ENCODE measurements at regions not wholly inside any gene's neighbourhood (a gene's known extent, or its start where the extent isn't known, plus 50 kb on each side); places are given as distances from the start of the nearest gene placed in this dataset.
A peak's percentile ranks its signal among the peaks of the same experiment; 100 is the strongest.

DNA sequence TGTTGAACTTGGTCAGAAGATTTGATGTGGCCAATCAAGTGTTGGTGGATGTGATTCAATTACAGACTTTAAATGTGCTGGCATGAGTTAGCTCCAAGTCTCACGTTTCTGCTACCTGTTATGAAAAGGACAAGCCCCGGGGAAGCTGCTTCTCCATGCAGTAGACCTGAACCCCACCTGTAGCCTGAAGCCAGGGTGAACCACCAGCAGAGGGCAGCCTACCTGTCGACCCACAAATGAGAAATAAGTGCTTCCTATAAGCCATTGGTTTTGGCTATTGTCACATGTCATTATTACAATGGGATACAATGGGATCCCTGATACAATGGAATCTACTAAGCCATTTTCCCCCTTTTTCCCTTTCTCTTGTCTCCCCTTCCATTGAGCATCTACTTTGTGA, 230.2 kb downstream of the PRDM2 start:
- ATAC-seq (ENCODE audit: low read depth in 2 of 2), result no peak
- DNase-seq, result no peak
- no peak overlapping the region for H3K27ac Mint-ChIP-seq
- no peaks in the 10 kb centered on the region for H3K4me1 Mint-ChIP-seq
- no peaks in the 10 kb centered on the region for H3K36me3 Mint-ChIP-seq
- H3K9me3 Mint-ChIP-seq, result no peaks in the 10 kb centered on the region
- peaks cover 33 to 45% (median 38%) of the 10 kb centered on the region in 3 donors for H3K27me3 Mint-ChIP-seq
- no peak overlapping the region for H3K4me3 Mint-ChIP-seq

DNA sequence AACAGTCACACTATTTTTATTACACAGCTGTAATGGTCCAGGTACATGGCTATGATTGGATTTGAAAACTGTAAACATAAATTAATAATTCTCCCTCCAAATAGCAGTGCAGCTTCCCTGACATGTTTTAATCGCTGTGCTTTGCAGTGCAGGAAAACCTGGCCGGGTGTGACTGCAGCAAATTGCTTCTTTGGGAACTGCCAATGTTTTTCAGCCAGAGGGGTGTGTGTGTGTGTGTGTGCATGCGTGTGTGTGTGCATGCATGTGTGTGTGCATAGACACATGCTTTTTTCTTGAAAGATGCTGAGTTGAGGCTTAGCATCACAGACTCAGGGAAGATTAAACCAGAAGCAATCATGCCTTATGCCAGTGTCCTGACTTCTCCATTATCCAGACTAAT, 231.2 kb downstream of the PRDM2 start:
- Mint-ChIP-seq H3K4me3 (no peak overlapping the region), H3K36me3 (no peaks in the 10 kb centered on the region), H3K27me3 (peaks cover 23 to 41% (median 28%) of the 10 kb centered on the region in 3 donors), H3K4me1 (no peaks in the 10 kb centered on the region), H3K9me3 (no peaks in the 10 kb centered on the region), H3K27ac (no peak overlapping the region)
- no peak for DNase-seq
- ATAC-seq (ENCODE audit: low read depth in 2 of 2), result no peak

DNA sequence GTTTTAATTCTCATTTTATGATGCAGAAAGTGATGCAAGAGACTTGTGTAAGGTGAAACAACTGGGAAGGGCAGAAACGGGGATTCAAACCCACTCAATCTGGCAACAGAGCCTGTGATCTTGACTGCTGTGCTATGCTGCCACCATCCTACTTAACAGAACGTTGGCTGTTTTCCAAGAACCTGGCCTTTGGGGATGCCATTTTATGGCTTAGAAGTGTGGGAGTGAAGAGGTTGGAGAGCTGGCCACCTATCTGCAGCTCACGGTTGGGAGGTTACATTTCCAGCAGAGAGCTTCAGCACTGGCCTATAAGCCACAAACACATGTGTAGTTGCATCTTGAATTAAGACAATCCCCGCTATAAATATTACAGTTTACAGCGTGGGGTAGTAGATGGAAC, 235.3 kb downstream of the PRDM2 start:
- DNase-seq (no peak), ATAC-seq (ENCODE audit: low read depth in 2 of 2) (no peak)
- Mint-ChIP-seq H3K36me3 (no peaks in the 10 kb centered on the region), H3K4me1 (no peaks in the 10 kb centered on the region), H3K27ac (no peak overlapping the region), H3K4me3 (no peak overlapping the region), H3K27me3 (peaks cover 14 to 34% (median 27%) of the 10 kb centered on the region in 3 donors), H3K9me3 (no peaks in the 10 kb centered on the region)

DNA sequence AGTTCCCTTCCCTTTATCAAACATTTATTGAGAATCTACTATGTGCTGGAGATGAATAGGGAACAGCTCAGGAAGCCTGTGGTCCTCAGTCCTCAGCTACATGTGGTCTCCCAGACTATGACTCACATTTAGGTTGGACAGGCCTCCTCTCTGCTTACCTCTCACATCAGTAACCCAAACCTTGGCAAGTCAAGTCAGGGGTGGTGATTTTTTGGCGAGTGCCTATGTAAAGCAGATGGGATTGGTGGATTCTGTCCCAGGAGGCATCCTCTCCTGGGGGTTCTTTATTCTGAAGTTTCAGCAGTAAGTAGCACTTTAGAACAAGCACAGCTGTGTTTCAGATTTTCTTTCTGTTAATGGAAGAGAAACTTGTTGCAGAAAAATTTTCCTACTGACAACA, 241.3 kb downstream of the PRDM2 start:
- peaks cover 13 to 24% (median 22%) of the 10 kb centered on the region in 3 donors for H3K27me3 Mint-ChIP-seq
- no peak overlapping the region for H3K27ac Mint-ChIP-seq
- peaks cover 4 to 28% (median 8%) of the 10 kb centered on the region in 7 donors for H3K9me3 Mint-ChIP-seq
- ATAC-seq (ENCODE audit: low read depth in 2 of 2), result no peak
- no peak for DNase-seq
- no peaks in the 10 kb centered on the region for H3K4me1 Mint-ChIP-seq
- H3K4me3 Mint-ChIP-seq, result no peak overlapping the region
- peaks cover 0 to 8% of the 10 kb centered on the region in 2 donors for H3K36me3 Mint-ChIP-seq

DNA sequence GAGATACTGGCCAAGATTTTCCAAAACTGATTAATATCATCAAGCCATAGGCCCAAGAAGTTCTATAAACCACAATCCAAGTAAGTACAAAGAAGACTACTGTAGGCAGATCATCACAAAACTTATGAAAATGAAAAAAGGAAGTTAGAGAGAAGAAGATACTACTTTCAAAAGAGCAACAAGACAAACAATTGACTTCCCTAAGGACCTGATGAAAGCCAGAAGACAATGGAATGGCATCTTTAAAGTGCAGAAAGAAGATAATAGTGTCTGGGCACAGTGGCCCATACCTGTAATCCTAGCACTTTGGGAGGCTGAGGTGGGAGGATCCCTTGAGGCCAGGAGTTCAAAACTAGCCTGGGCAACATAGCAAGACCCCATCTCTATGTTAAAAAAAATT, 243.1 kb downstream of the PRDM2 start:
- H3K36me3 Mint-ChIP-seq, result peaks cover 0 to 8% of the 10 kb centered on the region in 2 donors
- peak overlapping the region in 1 of 6 donors; percentile 18 for H3K27ac Mint-ChIP-seq
- peaks cover 4 to 28% (median 10%) of the 10 kb centered on the region in 7 donors for H3K9me3 Mint-ChIP-seq
- ATAC-seq (ENCODE audit: low read depth in 2 of 2) (no peak), DNase-seq (no peak)
- no peaks in the 10 kb centered on the region for H3K4me1 Mint-ChIP-seq
- H3K27me3 Mint-ChIP-seq, result peaks cover 19 to 29% (median 27%) of the 10 kb centered on the region in 3 donors
- no peak overlapping the region for H3K4me3 Mint-ChIP-seq

DNA sequence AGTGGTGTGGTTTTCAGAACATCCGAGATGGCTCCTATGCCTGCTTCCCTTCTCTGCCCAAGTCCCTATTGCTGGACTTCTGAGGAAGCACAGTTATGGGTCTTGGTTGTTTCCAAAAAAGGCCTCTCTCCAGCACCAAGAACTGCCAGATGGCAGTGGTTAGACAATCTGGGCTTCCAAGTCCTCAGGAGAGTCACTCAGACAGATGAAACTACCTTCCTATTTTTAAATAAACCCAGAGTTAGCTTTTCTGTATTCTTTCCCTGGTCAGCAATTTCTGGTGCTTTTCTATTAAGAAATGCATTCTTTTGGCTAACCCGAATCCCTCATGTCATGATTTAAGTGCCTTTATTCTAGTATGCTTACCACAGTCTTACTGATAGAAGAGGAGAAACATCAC, 245.9 kb downstream of the PRDM2 start:
- H3K4me1 Mint-ChIP-seq, result no peaks in the 10 kb centered on the region
- H3K27ac Mint-ChIP-seq, result no peak overlapping the region
- ATAC-seq (ENCODE audit: low read depth in 2 of 2) (no peak), DNase-seq (no peak)
- peaks cover 4 to 28% (median 10%) of the 10 kb centered on the region in 7 donors for H3K9me3 Mint-ChIP-seq
- H3K27me3 Mint-ChIP-seq, result peaks cover 21 to 36% (median 34%) of the 10 kb centered on the region in 3 donors
- H3K36me3 Mint-ChIP-seq, result peaks cover 0 to 8% of the 10 kb centered on the region in 2 donors
- H3K4me3 Mint-ChIP-seq, result no peak overlapping the region

DNA sequence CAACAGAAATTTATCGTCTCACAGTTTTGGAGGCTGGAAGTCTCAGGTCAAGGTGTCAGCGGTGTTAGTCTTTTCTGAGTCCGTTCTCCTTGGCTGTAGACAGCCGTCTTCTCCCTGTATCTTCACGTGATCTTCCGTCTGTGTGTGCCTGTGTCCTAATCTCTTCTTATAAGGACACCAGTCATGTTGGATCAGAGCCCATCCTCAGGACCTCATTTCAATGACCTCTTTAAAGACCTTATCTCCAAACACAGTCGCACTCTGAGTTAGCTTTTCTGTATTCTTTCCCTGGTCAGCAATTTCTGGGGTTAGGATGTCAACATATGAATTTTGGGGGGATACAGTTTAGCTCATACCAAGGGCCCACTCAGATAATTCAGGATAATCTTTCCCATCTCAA, 247.7 kb downstream of the PRDM2 start:
- Mint-ChIP-seq H3K4me3 (no peak overlapping the region), H3K4me1 (no peaks in the 10 kb centered on the region), H3K36me3 (peaks cover 0 to 6% of the 10 kb centered on the region in 2 donors), H3K27ac (no peak overlapping the region), H3K27me3 (peaks cover 21 to 40% (median 38%) of the 10 kb centered on the region in 3 donors), H3K9me3 (peaks cover 4 to 17% (median 8%) of the 10 kb centered on the region in 7 donors)
- DNase-seq, result no peak
- no peak for ATAC-seq (ENCODE audit: low read depth in 2 of 2)

DNA sequence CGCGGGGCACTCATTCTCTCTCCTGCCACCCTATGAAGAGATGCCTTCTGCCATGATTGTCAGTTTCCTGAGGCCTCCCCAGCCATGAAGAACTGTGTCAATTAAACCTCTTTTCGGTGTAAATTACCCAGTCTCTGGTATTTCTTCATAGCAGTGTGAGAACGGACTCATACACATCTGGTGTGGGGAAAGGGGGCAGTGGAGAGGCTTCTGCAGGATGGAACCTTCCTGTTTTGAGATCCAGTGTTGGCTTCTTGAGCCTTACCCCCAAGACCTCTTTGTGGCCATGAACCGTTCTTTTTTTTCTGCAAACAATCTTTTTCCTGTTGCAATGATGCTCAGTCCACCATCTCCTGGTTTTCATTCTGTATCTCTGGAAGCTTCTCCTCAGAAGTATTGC, 248.4 kb downstream of the PRDM2 start:
- ATAC-seq (ENCODE audit: low read depth in 2 of 2) (no peak), DNase-seq (no peak)
- Mint-ChIP-seq H3K27ac (no peak overlapping the region), H3K4me3 (no peak overlapping the region), H3K27me3 (peaks cover 21 to 40% (median 39%) of the 10 kb centered on the region in 3 donors), H3K9me3 (peaks cover 0 to 11% (median 2%) of the 10 kb centered on the region in 7 donors), H3K36me3 (no peaks in the 10 kb centered on the region), H3K4me1 (no peaks in the 10 kb centered on the region)

DNA sequence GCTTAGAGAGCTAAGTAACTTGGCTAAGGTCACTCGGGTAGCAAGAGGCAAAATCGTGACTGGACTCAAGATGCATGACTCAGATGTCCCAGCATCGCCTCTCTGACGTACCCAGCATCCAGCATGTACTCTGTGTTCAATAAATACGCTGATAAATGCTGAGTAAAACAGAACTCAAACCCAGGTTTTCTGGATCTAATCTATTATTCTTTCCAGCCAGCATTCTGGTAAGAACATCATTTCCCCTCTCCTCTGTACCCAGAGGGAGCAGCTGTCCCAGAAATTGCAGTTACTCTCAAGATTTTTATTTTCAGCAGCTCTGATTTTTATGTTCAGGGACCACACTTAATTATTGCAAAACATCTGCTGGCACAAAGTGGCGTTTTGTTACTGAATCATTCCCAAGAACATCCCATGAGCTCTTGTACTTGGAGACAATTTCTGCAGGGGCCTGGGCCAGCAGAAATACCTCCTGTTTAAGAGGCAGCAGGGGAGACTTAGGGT, 249.0 kb downstream of the PRDM2 start:
- no peak overlapping the region for H3K27ac Mint-ChIP-seq
- no peaks in the 10 kb centered on the region for H3K4me1 Mint-ChIP-seq
- H3K36me3 Mint-ChIP-seq, result no peaks in the 10 kb centered on the region
- no peak overlapping the region for H3K4me3 Mint-ChIP-seq
- H3K27me3 Mint-ChIP-seq, result peaks cover 24 to 44% (median 42%) of the 10 kb centered on the region in 3 donors
- no peak for DNase-seq
- ATAC-seq (ENCODE audit: low read depth in 2 of 2), result no peak
- H3K9me3 Mint-ChIP-seq, result peaks cover 0 to 9% (median 2%) of the 10 kb centered on the region in 7 donors

DNA sequence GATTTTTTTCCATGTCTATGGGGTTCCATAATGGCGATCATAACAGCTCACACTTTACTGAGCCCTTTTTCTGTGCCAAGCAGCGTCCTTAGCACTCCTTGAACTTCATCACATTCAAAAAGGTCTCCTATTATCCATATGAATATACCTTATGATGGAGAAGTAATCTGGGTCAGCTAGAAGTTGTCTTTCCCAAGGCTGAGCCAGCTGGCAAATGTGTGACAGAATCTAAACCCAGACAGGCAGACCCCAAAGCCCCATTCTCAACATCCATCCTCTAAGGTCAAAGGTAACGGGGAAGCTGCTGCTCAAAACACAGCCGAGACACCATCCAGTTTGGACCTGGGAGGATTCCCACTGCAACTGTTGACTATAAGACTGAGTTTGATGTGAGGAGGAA, 249.6 kb downstream of the PRDM2 start:
- Mint-ChIP-seq H3K27ac (no peak overlapping the region), H3K27me3 (peaks cover 24 to 47% (median 38%) of the 10 kb centered on the region in 3 donors), H3K36me3 (no peaks in the 10 kb centered on the region), H3K4me1 (no peaks in the 10 kb centered on the region), H3K4me3 (no peak overlapping the region), H3K9me3 (peaks cover 0 to 3% (median 0%) of the 10 kb centered on the region in 7 donors)
- ATAC-seq (ENCODE audit: low read depth in 2 of 2) (no peak), DNase-seq (no peak)

DNA sequence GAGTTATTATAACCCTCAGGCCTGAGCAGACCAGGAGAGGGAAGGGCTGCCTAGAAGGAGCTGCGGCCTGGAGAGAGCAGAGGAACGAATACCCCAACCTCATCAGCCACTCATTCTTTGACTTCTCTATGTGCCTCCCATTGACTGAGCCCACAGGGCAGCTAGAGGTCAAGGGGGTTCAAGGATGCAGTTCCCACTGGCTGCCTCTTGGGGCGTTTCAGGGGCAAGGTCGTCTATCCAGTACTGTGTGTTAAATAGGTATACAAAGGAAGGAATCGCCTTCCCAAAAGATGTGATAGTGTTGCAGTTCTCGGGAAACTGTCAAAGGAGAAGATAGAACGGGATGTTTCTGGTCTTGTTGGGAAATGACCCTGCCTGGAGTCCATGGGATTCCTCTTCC, 250.6 kb downstream of the PRDM2 start:
- DNase-seq (no peak), ATAC-seq (ENCODE audit: low read depth in 2 of 2) (no peak)
- no peak overlapping the region for H3K4me3 Mint-ChIP-seq
- H3K36me3 Mint-ChIP-seq, result no peaks in the 10 kb centered on the region
- H3K27me3 Mint-ChIP-seq, result peaks cover 24 to 52% (median 38%) of the 10 kb centered on the region in 3 donors
- H3K9me3 Mint-ChIP-seq, result peaks cover 0 to 2% (median 0%) of the 10 kb centered on the region in 7 donors
- H3K27ac Mint-ChIP-seq, result no peak overlapping the region
- H3K4me1 Mint-ChIP-seq, result no peaks in the 10 kb centered on the region

DNA sequence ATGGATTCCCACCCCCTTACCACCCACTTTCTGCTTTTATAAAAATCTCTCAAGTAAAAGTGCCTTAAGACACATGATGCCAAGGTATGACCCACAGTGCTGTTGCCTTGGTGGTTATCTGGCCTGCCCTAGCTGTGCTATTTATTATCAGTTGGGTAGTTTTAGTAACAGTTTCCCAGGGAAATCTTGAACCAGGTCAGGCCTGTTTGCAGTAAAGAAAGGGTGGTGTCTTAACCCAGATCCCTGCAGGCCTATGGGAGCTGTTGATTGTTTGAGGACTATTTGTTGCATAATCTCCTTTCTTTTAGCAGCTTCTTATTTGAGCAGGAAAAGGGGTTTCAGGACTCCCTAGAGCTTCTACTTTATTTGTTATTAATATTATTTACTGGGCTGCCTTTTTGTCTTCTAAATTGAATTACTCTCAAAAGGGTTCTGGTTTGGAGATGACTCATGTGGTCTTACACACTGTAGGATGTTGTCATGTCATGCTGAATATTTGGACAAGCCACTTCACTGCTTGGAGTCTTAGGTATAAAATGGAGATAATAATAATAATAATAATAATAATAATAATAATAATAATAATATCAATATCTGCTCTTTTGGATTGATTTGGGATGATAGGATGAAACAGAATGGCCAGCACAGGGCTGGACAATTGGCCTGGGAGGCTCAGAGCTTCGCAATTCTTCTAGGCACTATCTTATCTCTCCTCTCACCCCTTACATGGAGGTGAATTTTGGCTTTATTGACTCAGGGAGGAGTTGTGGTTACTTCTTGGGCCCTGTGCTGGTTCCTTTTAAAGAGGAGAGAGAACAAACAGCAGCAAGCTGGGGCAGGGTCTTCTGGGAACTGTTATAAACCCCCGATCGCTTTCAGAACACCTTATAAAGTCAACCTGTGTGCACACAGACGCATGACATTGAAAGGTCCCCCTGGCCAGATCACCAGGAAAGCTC, 252.1 kb downstream of the PRDM2 start:
- H3K27me3 Mint-ChIP-seq, result peaks cover 22 to 60% (median 43%) of the 10 kb centered on the region in 3 donors
- no peak overlapping the region for H3K27ac Mint-ChIP-seq
- peaks cover 0 to 2% (median 0%) of the 10 kb centered on the region in 7 donors for H3K9me3 Mint-ChIP-seq
- no peaks in the 10 kb centered on the region for H3K36me3 Mint-ChIP-seq
- no peak overlapping the region for H3K4me3 Mint-ChIP-seq
- no peak for ATAC-seq (ENCODE audit: low read depth in 2 of 2)
- no peak for DNase-seq
- no peaks in the 10 kb centered on the region for H3K4me1 Mint-ChIP-seq

DNA sequence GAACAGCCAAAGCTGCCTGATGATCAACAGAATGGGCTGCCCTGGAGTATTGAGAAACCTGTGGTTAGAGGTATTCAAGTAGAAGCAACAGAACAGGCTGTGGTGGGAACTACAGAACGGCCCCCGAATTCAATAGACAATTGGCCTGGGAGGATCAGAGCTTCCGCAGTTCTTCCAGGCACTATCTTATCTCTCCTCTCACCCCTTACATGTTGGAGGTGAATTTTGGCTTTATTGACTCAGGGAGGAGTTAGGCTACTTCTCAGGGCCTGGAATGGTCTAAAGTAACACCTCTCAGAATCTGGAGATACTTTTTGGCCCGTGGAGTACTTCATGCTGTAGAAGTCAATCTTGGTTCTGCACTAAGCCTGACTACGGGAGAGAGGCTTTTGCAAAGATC, 253.0 kb downstream of the PRDM2 start:
- no peak for ATAC-seq (ENCODE audit: low read depth in 2 of 2)
- no peak overlapping the region for H3K4me3 Mint-ChIP-seq
- no peak for DNase-seq
- peaks cover 24 to 58% (median 39%) of the 10 kb centered on the region in 3 donors for H3K27me3 Mint-ChIP-seq
- no peaks in the 10 kb centered on the region for H3K36me3 Mint-ChIP-seq
- no peaks in the 10 kb centered on the region for H3K9me3 Mint-ChIP-seq
- H3K27ac Mint-ChIP-seq, result no peak overlapping the region
- H3K4me1 Mint-ChIP-seq, result no peaks in the 10 kb centered on the region

DNA sequence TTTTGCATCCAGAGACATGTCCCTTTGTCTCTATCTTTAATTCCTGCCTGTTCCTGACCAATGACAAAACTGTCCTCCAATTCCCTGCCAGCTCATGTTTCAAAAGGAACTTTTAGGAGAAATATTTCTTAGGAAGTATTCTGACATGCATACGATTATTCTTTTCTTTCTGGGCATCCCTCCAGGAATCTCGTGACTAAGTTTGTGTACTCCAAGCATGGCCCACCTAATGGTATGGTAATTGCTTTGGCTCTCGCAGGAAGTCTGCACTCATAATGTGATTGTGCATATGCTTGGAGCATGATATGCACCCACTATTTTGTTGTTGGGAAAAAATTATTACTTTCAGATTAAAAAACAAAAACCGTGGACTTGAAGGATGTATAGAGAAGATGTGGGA, 256.4 kb downstream of the PRDM2 start:
- Mint-ChIP-seq H3K4me1 (no peaks in the 10 kb centered on the region), H3K36me3 (no peaks in the 10 kb centered on the region), H3K4me3 (no peak overlapping the region), H3K27me3 (peaks cover 25 to 50% (median 32%) of the 10 kb centered on the region in 3 donors), H3K9me3 (no peaks in the 10 kb centered on the region), H3K27ac (no peak overlapping the region)
- DNase-seq (no peak), ATAC-seq (ENCODE audit: low read depth in 2 of 2) (no peak)
